Bronchial epithelial cell (primary cell): ENCODE measurements at regions not wholly inside any gene's neighbourhood (a gene's known extent, or its start where the extent isn't known, plus 50 kb on each side); places are given as distances from the start of the nearest gene placed in this dataset.

ENCODE experiments used
- DNase-seq: peaks from one replicate; pipeline ENCODE4 v3.0.0-alpha.2; 2010; ENCODE audit warnings: low read depth
- FAIRE-seq: peaks from 2 replicates; lab custom pipeline; 2011; peaks lifted over from hg19 to GRCh38; lab: Jason Lieb, UNC
- H3K27me3 ChIP-seq: 2 replicates; pipeline ENCODE4 v1.5.1; 2011; ENCODE audit warnings: low read length; ENCODE audit not compliant: control insufficient read depth, insufficient read depth
- H3K36me3 ChIP-seq: 2 replicates; pipeline ENCODE4 v1.5.1; 2011; ENCODE audit warnings: low read length; ENCODE audit not compliant: control insufficient read depth, insufficient read depth
- H3K4me3 ChIP-seq: 2 replicates; pipeline ENCODE4 v1.5.1; 2011; ENCODE audit warnings: mild to moderate bottlenecking, low read depth, low read length, control low read depth
- CTCF ChIP-seq: IDR thresholded peaks from 2 replicates; pipeline ENCODE4 v1.5.1; 2011; ENCODE audit warnings: mild to moderate bottlenecking, moderate library complexity, low read length, control low read depth, inconsistent platforms; ENCODE audit not compliant: insufficient read depth, severe bottlenecking

GRCh38 chr10:121335386-121335925, 262.8 kb downstream of the FGFR2 start:
- Histone ChIP-seq H3K27me3 (no peaks in the 10 kb centered on the region), H3K36me3 (no peaks in the 10 kb centered on the region), H3K4me3 (no peak overlapping the region)
- DNase-seq (no peak), FAIRE-seq (no peak)
- TF ChIP-seq CTCF = no peak

DNA sequence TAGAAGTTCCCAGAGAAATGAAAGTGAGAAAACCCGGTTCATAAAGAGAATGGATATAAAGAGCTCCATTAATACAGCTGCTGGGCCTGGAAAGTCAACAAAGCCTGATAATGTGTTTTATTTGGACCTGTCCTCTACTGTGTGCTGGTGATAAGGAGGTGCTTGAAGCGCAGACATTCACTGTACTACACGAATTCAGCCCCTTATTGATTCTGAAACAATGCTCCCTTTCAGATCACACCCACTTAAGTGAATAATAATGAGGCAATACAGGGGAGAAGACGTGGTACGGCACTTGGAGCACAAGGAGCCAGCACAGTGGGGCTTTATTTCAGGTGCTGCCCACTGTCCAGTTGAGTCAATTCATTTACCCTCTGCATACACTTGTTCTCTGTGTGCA, 260.8 kb downstream of the FGFR2 start:
- no peak for FAIRE-seq

GRCh38 chr10:121338206-121338980, 259.9 kb downstream of the FGFR2 start:
- Histone ChIP-seq H3K36me3 (no peaks in the 10 kb centered on the region), H3K27me3 (no peaks in the 10 kb centered on the region), H3K4me3 (no peak overlapping the region)
- DNase-seq = no peak
- no peak for FAIRE-seq
- no peak for TF ChIP-seq CTCF

More for the DNA sequence above, 260.8 kb downstream of the FGFR2 start:
- no peak for TF ChIP-seq CTCF
- no peaks in the 10 kb centered on the region for H3K27me3 ChIP-seq
- H3K4me3 ChIP-seq = no peak overlapping the region
- no peaks in the 10 kb centered on the region for H3K36me3 ChIP-seq
- DNase-seq = no peak

- DNase-seq (no peak), FAIRE-seq (no peak)
- H3K27me3 ChIP-seq = no peaks in the 10 kb centered on the region
- no peak for TF ChIP-seq CTCF
- no peak overlapping the region for H3K4me3 ChIP-seq
- H3K36me3 ChIP-seq = no peaks in the 10 kb centered on the region
Measured at GRCh38 chr10:121339114-121339513, 259.1 kb downstream of the FGFR2 start.

DNA sequence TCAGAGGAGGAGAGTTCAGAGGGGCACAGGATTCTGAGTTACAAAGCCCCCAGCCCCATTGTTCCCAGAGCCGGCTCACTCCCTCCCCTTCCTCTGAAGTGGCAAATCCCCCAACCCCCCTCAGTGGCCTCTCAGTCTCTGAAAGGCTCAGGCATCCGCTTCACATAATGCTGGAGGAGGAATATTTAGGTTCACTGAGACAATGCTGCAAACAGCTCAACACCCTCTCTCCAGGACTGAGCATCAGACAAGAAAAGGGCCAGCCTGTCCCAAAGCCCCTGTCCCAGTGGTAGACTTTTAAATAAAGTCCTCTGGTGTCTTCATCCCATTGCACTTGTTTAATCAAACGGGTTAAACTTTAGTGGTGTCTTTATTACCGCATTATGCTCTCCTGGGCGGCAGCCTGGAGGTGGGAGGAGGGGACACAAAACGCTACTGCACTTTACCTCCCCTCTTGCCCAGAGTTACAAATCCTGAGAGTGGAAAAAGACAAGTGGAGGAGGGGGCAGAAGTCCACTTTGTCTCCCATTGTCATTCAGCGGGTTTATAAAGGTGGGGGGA, 257.9 kb downstream of the FGFR2 start:
- no peaks in the 10 kb centered on the region for H3K27me3 ChIP-seq
- H3K36me3 ChIP-seq = no peaks in the 10 kb centered on the region
- no peak for TF ChIP-seq CTCF
- H3K4me3 ChIP-seq = no peak overlapping the region
- DNase-seq (no peak), FAIRE-seq (no peak)
